Mesothelial cell of epicardium (in vitro differentiated cells): ENCODE measurements at regions not wholly inside any gene's neighbourhood (a gene's known extent, or its start where the extent isn't known, plus 50 kb on each side); places are given as distances from the start of the nearest gene placed in this dataset.

ENCODE experiments used
- DNase-seq, 2 experiments: peaks; one replicate each; pipeline ENCODE4 v3.0.0; 2021; ENCODE audit warnings: low spot score in 2 of 2; ENCODE audit not compliant: unreplicated experiment in 2 of 2
- H3K27ac Mint-ChIP-seq: 2 replicates; pipeline ENCODE4 v1.8.0; 2021; ENCODE audit warnings: mixed read lengths
- H3K27me3 Mint-ChIP-seq: 2 replicates; pipeline ENCODE4 v1.8.0; 2021; ENCODE audit warnings: low read depth, mixed read lengths
- H3K36me3 Mint-ChIP-seq: 2 replicates; pipeline ENCODE4 v1.8.0; 2021; ENCODE audit warnings: mixed read lengths
- H3K4me1 Mint-ChIP-seq: 2 replicates; pipeline ENCODE4 v1.8.0; 2021; ENCODE audit warnings: mixed read lengths
- H3K4me3 Mint-ChIP-seq: 2 replicates; pipeline ENCODE4 v1.8.0; 2021; ENCODE audit warnings: mild to moderate bottlenecking, moderate library complexity, mixed read lengths
- H3K9me3 Mint-ChIP-seq: 2 replicates; pipeline ENCODE4 v1.8.0; 2021; ENCODE audit warnings: mixed read lengths
- CTCF ChIP-seq: fragments of 200-600 bp; sonication (generic); IDR thresholded peaks from one replicate; pipeline ENCODE4 v1.5.0; 2021; ENCODE audit warnings: antibody characterized with exemption; ENCODE audit not compliant: unreplicated experiment

- no peak overlapping the region for H3K4me3 Mint-ChIP-seq
- TF ChIP-seq CTCF: no peak
- no peaks in the 10 kb centered on the region for H3K4me1 Mint-ChIP-seq
- H3K9me3 Mint-ChIP-seq: peaks cover 29% of the 10 kb centered on the region
- H3K27me3 Mint-ChIP-seq: no peaks in the 10 kb centered on the region
- H3K36me3 Mint-ChIP-seq: no peaks in the 10 kb centered on the region
- H3K27ac Mint-ChIP-seq: no peak overlapping the region
- no peak for DNase-seq
Observed at GRCh38 chr1:104830534-104830933, 1080.8 kb downstream of the AMY1C start.

GRCh38 chr1:104852151-104852550 lies 1102.5 kb downstream of the AMY1C start:
- Mint-ChIP-seq H3K4me3 (no peak overlapping the region), H3K36me3 (no peaks in the 10 kb centered on the region), H3K27ac (no peak overlapping the region), H3K4me1 (peaks cover 5% of the 10 kb centered on the region), H3K27me3 (no peaks in the 10 kb centered on the region), H3K9me3 (peaks cover under 1% of the 10 kb centered on the region)
- no peak for TF ChIP-seq CTCF
- no peak for DNase-seq

GRCh38 chr1:104853276-104853675 lies 1103.6 kb downstream of the AMY1C start:
- Mint-ChIP-seq H3K4me1 (peaks cover 5% of the 10 kb centered on the region), H3K27me3 (no peaks in the 10 kb centered on the region), H3K36me3 (no peaks in the 10 kb centered on the region), H3K4me3 (no peak overlapping the region), H3K9me3 (peaks cover 10% of the 10 kb centered on the region), H3K27ac (no peak overlapping the region)
- no peak for DNase-seq
- no peak for TF ChIP-seq CTCF

GRCh38 chr1:104854529-104854928 lies 1104.8 kb downstream of the AMY1C start:
- H3K4me1 Mint-ChIP-seq: peaks cover 5% of the 10 kb centered on the region
- no peak for DNase-seq
- H3K27me3 Mint-ChIP-seq: no peaks in the 10 kb centered on the region
- no peak overlapping the region for H3K27ac Mint-ChIP-seq
- no peak for TF ChIP-seq CTCF
- peaks cover 15% of the 10 kb centered on the region for H3K9me3 Mint-ChIP-seq
- H3K36me3 Mint-ChIP-seq: no peaks in the 10 kb centered on the region
- no peak overlapping the region for H3K4me3 Mint-ChIP-seq

GRCh38 chr1:104855550-104855949 lies 1105.9 kb downstream of the AMY1C start:
- TF ChIP-seq CTCF: no peak
- no peak for DNase-seq
- Mint-ChIP-seq H3K27ac (no peak overlapping the region), H3K9me3 (peaks cover 16% of the 10 kb centered on the region), H3K36me3 (no peaks in the 10 kb centered on the region), H3K27me3 (no peaks in the 10 kb centered on the region), H3K4me1 (peaks cover 5% of the 10 kb centered on the region), H3K4me3 (no peak overlapping the region)

GRCh38 chr1:104856091-104856490 lies 1106.4 kb downstream of the AMY1C start:
- no peak for TF ChIP-seq CTCF
- DNase-seq: no peak
- Mint-ChIP-seq H3K27me3 (no peaks in the 10 kb centered on the region), H3K27ac (no peak overlapping the region), H3K4me3 (no peak overlapping the region), H3K36me3 (no peaks in the 10 kb centered on the region), H3K9me3 (peaks cover 16% of the 10 kb centered on the region), H3K4me1 (peaks cover 5% of the 10 kb centered on the region)
